ENCODE measurements at regions not wholly inside any gene's neighbourhood (a gene's known extent, or its start where the extent isn't known, plus 50 kb on each side); places are given as distances from the start of the nearest gene placed in this dataset.
"Not testable (repeated sequence)": the region's sequence is repeated elsewhere in the genome, so short reads cannot be mapped to it uniquely, and the experiment has no call there.

DNA sequence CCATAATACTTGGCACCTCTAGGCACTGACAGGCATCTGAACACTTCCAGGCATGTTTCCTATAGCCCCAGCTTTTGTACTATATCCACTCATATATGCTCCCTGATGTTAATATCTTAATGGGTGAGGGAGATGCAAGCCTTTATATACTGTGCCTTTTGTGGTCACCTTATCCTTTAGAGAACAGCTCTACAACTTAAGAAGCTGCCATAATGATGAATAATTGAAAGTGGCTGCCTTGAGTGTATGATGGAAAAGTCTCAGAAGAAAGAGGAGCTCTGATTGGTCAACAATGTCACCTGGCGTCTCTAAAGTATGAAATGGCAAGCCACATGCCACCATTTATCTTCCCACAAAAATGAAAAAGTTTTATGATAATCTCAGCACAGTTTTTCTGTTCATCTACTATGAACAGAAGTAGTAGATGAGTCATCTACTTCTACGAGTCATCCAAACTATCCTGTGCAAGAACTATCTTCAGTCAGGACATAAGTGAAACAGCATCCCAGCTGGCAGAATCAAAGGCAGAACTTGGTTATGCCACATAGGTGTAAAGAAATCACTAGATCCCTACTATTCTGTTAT lies 997.9 kb upstream of the CELF4 start:
- DNase-seq = peak; percentile 32

DNA sequence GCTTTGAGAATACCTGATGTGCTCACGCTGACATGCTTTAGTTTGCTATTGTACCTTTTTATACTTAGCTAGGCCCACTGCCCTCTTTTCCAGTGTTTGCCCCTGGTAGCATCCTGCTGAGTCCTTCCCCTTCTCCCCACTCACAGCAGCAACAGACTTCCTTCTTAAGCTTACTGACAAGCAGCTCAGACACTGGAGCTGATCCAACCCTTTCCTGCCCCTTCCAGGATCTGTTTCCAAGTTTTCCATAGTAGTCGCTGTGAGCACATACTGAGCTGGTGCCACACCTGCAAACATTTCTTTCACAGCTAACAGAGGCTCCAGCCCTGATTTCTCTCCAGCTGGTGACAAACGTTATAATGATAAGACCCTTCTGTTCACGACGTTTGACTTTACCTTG lies 991.4 kb upstream of the CELF4 start:
- no peak for DNase-seq

DNA sequence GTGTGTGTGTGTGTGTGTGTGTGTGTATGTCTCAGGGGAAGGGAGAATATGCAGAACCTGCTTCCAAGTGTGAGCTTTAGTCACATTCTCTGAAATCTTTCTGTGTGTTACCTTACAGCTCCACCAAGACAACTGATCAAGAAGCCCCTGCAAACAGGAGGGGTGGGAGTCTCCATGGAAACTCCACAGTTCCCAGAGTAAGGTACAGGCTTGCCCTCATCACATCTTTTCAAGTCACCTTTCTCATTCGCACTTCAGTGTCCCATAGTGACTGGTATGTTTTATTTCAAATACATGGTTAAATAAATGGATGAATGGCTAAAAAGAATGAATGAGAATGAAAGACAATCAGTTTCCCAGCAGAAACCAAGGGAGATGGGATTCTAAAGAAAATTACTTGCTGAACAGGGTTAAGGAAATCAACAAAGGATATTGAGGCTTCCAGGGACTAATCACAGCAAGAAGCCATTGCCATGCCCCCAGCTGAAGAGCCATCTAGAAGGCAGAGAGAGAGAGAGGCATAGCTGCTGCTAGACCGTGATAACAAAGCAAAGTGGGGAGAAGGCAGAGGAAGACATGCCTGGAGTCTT lies 987.2 kb upstream of the CELF4 start:
- DNase-seq = no peak

DNA sequence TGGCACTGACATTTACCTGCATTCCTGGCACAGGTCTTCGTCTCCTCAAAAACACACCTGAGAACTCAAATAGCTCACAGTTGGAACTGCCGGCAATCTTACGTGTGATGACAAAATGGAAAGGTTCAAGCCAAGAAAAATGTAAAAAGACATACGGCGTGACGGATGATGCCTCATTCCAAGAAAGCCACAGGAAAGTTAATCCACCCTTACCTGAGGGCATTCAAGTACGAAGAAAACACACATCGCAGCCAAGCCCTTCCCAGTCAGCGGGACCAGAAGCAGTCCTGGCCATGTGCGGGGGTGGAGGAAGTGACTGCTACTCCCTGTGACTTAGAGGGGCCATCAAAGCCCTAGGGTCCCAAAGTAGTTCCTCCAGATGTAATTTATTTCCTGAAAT lies 986.3 kb upstream of the CELF4 start:
- no peak for DNase-seq

DNA sequence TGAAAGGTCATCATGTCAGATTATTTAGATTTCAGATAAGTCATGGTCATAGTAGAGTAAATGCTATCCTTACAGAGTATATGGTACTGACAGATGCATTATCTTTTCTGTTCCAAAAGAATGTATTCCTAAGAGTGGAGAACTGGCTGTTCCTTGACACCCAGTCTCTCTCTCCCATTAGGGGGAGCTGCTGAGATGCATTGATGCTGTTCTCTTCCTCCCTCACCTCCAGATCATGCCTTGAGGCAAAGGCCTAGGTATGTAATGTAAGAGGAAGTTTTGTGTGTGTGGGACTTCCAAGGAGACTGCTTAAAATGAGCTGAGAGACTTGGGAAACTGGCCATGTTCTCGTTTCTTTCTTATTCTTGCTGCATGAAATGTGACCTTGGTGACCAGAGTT lies 979.5 kb upstream of the CELF4 start:
- DNase-seq = peak; percentile 84

DNA sequence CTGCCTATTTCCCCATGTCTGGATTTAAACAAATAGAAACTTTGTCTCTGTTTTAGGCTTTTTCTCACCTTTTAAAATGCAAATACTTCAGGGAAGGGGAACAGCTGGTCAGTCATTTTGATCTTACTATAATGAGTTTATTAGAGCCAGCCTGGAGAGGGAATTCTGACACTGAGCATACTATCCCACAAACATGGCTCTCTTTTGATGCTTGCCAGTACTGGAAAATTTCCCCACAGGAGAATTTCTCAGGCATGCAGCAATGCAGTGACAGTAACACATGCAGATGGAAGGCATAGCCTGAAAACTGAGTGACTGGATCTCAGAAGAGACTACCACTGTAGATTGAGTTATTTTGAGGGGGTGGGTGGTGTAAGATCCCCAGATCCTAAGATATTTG lies 974.3 kb upstream of the CELF4 start:
- DNase-seq = no peak

DNA sequence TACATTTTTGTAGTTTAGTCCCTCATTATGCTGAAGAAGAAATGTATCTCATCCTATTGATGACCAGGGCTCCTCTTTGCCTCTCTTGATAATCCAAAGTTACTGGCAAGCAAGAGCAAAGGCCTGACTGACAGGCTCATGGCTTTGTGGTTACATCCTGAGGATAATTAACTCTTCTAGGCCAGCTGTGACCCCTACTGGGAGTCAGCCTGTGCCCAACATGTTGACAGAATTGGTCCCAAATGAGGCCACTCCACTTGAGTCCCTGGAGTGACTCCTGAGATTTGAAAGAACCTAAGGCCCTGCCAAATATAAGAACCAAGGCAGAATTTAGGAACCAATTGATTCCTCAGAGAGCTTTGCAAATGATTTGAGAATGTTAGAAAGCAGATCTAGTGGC lies 973.8 kb upstream of the CELF4 start:
- peak; percentile 11 for DNase-seq

DNA sequence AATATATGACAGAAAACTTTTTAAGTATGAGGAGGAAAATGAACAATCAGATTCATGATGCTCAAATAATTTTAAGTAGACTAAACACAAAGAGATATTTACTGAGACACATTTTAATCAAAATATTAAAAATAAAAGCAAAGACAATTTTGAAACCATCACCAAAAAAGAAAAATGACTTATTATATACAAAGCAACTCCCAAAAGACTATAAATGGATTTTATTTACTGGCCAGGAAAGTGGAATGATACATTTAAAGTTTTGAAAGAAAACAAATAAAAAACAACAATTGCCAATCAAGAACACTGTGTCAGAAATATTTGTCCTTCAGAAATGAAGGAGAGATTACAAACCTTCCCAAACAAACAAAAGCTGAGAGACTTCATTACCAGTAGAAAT lies 968.5 kb upstream of the CELF4 start:
- DNase-seq = no peak

DNA sequence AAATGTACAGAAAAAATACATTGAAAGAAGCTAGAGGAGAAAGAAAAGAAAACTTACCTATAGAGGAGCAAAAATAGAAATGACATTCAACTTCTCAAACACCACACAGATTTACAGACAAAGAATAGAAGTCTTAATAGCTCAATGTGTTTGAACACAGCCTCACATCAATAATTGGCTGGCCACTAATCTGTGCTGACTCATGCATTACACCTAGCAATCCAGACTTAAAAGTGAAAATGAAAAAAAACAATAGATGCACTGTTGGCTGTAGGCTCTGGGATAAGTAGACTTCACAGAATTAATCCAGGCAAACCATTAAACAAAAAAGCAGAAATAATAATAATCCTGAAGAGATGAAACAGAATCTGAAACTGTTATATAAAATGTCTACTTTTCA lies 961.3 kb upstream of the CELF4 start:
- DNase-seq = peak; percentile 37

DNA sequence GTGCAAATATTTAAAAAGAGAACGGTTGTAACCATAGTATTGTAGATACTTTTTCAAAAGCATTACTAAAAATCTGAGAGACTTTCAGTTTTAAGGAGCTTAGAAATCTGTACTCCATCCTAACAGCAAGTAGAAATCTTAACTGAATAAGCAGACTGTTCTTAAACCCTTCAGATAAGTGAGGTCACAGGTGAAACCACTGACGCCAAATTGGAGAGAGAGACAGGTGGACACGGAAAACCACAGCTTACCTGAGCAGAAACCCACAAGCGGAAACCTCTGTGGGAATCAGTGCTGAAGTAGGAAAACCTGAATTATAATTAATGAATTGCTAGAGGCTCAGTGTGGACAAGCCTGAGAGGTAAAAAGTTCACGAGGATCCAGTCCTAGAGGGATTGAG lies 959.4 kb upstream of the CELF4 start:
- no peak for DNase-seq

DNA sequence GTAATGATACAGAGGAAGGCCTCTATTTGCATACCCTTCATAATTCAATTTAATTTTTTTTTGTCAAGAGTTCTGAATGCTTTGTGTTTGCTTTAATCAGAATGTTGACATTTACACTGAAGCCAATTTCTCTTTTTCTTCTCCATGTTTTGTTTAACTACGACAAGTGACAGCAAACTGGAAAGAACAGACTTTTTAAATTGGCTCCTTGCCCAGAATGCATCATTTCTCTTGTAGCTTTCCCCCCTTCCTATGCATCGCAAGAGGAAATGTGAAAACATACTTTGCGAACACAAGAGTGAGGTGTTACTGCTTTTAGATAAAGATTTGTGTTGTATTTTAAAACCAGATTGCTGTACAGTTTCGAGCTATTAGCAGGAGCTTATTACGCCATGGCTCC lies 955.2 kb upstream of the CELF4 start:
- DNase-seq = peak; percentile 46

DNA sequence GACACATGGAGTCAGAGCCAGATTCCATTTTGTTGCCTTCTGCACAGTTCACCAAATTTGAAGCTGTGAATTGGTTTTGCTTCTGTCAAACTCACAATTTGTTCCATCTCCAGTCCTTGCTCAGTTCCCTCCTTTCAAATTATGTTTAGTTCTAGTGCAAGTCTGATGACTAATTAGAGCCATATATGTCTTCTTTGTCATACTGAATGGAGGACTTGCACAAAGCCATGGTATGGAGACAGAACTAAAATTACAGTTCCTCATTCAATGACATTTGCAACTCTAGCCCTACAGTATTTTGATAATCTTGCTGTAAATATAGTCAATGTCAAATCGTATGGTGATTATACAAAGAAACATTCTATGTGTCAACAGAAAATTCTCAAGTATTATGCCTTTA lies 936.9 kb upstream of the CELF4 start:
- no peak for DNase-seq

DNA sequence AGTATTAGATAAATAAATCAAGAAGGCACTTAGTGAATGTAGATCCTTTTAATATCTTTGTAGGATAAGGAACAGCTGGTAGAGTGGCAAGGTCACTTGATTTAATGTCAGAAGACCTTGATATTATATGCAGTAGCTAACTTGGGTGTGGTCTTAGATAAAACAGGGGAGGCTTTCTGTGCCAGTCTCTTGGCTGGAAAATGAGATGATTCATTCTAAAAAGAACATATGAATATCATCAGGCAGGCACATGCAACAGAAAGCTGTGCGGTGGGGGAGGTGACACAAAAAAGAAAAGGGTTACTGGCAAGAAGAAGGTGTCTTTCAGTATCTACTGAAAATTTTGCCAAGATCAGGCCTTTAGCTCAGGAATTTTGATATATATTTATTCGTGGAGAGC lies 931.7 kb upstream of the CELF4 start:
- DNase-seq = no peak

DNA sequence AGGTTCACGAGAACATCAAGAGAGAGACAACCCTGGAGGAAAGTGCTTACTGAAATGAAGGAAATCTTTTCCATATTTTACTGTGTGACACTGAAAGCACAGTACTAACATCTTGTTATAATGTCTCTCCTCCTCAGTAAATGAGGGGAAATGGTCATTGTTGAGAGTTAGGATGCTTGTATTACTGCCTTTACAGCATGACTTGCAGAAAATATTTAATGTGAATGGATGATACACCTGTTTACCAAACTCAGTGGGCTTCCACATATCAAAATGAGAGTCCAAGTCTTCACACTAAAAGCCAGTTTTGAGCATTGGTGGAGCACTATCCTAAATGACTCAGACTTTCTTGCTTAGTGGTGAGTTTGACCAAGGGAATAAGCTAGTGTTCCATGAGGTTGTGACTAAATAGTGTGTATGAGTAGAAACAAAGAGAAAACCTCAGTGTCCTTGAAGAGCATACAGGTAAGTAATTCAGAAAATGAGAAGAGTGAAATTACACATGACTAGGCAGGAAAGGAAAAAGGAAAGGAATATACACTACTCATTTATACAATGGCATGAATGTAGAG lies 930.7 kb upstream of the CELF4 start:
- no peak for DNase-seq

DNA sequence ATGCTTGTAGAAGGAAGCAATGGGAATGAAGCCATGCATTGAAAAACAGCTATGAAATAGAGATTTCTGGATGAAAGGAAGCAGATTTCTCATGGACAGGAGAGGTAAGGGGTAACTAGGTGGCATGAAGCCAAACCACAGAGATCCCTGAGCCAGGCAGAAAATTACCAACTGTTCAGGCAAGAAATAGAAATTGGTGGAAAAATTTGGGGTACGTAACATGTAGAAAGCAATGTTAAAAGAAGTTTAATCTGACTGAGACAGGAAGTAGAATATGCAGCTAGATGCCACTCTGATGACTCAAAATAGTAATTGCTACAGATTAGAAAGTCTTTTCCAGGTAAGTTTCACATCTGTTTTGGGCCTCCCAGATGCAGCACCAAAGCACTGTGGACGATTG lies 928.5 kb upstream of the CELF4 start:
- no peak for DNase-seq

DNA sequence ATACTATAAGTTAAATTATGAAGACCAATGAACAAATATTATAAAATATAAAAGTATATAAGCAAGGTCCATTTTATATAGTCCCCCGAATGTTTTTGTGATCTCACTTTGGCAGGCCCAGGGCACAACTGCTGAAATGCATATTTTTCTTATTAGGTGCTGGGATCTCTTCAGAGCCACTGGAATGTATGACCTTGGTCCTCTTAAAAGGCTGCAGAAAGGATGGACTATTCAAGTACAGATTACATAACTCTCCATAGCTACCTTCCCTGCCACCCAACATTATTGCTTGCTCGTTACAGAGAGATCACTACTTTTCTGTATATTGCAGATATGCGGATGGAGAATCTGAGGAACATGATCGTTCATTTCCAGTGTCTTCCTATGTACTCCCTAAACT lies 925.6 kb upstream of the CELF4 start:
- no peak for DNase-seq

DNA sequence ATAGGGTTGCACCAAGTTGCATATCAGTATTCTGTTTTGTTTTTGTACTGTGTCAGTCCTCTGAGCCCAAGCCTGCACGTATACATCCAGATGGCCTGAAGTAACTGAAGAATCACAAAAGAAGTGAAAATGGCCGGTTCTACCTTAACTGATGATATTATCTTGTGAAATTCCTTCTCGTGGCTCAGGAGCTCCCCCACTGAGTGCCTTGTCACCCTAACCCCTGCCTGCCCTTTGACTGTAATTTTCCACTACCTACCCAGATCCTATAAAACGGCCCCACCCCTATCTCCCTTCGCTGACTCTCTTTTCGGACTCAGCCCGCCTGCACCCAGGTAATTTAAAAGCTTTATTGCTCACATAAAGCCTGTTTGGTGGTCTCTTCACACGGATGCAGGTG lies 924.1 kb upstream of the CELF4 start:
- DNase-seq = not testable (repeated sequence)

DNA sequence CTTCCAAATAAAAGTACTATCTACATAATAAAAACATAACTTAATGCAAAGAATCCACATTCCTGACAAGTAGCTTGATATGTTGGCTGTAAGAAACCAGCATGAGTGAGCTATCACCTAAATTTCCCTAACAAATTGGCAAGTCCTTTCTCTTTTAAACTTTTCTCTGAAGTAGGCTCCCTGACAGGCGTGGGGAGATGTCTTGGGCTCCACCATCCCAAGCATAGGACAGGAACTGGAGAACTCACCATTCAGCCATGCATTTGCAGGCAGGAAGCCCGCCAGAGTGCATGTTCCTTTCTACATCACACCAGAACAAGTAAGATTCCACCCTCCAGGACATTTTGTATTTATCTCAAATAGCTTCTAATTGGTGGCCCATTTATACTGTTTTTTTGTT lies 921.9 kb upstream of the CELF4 start:
- DNase-seq = no peak

DNA sequence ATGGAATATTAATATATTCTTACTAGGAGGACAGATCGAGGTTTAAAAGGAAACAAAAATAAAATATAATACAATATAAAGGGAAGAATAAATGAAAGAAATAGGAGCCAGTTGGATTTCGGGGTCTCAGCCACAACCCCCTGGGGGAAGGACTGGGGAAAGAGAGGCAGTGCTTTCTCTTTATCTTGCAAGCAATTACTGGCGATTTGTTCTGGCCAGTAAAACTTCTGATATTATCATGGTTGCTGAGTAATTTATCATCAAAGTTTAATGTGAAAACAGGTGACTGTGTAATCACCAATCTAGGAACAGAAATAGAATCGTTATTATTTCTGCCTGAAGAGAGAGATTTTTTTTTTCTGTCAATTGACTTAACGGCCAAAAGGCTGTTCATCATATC lies 917.7 kb upstream of the CELF4 start:
- DNase-seq = no peak

DNA sequence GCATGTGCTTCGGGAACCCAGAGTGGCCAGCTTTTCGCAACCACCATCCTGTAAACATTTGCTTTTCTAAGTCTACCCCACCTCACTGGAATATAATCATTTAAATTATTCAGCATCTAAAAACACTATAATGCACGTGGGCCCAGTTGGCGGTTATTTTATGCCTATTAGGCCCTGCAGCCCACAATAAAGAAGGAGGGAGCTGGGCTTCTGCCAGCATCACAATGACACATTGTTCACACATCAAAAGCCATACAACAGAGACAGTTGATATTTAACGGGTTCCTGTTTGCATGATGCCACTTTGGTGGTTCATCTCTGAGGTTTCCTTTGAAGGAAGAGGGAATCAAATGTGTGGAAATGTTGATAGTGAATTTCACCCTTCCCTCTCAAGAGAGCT lies 916.0 kb upstream of the CELF4 start:
- DNase-seq = no peak

DNA sequence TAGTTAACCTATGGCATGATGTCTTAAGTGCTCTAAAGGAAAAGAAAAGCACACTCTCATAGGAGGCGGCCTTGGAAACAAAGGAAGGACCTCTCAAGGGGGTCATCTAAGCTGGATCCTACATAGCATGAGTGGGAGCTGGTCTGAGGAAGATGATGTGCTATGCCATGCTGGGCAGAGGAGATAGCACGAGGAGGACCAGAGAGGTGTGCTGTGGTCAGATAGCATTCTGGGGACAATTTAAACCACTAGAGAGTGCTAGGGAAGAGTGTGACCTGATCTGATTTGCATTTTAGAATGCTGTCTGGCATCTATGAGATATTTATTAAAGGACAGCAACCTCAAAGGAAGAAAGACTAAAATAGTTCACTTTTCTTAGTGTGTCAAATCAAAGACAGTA lies 910.1 kb upstream of the CELF4 start:
- no peak for DNase-seq

DNA sequence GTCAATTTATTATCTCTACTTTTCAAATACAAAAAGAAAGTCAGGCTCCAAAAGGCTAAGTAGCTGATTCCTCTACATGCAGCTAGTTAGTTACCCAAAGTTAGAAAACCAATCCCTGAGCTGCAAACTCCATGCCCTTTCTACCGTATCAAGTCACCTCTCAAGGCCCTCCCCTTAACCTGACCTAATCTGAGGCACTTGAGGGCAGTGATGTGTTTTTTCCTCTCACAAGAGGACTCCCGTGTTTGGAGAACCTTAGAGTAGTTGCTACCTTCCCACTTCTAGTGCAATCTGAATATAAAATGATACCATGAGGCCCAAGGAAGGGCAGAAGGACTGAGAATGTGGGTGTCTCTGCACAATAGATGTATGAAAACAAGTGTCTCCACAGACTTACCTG lies 907.9 kb upstream of the CELF4 start:
- no peak for DNase-seq

DNA sequence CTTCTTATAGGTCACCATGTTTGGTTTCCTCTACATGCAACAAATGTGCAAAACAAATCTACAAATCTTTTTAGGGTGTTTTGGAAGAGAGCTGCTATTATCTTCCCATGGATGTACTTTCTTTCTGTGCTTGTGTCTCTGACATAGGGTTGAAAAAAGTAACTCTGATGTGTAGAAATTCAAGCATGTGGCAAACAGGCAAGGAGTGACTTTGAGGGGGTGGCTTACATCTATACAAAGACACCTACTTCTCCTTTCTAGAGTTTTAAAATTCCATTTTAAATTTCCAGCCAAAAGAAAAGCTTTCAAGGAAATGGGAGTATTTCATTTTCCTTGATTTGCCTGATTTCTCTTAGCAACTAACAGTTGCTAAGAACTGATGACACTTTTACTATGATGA lies 904.8 kb upstream of the CELF4 start:
- DNase-seq = no peak

DNA sequence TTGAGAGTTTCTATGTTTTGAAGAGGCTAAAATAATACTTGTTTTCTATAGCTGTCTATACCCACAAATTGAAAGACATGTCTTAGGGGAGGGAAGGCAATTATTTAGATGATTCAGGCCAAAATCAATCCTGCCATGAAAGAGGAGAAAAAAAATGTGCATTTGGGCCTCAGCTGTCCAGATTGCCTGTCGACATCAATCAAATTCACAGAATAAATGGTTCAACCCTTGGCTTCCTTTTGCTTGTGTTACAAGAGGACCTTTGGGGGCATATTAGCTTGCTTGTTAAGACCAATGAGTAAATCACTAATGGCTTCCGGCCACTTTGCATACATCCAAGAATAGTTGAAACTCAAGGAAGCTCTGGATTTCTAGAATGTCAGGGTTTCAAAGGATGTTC lies 900.8 kb upstream of the CELF4 start:
- no peak for DNase-seq

DNA sequence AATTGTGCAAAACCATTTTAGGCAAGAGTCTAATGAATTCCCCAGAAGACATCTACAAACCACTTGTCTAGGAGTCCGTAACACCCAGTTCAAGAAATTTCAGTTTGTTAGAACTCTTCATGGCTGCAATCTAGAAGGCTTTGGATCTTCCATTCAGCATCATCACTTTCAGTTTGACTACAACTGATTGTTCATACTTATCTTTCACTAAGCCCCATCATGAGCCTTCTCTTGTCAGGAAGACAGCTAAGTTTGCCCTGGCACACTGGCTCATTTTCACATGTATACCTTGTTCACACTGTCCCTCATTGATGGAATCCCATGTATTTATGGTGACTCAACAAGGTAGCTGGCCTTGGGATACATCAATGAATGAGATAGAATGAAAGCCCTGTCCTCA lies 898.4 kb upstream of the CELF4 start:
- DNase-seq = no peak

Data from DMS53 (cell line).